Stimulated activated naive CD8-positive, alpha-beta T cell treated with anti-CD3 and anti-CD28 coated beads, Interleukin-15, amount 100 ng/mL, for 72 hours (primary cell): ENCODE measurements at regions not wholly inside any gene's neighbourhood (a gene's known extent, or its start where the extent isn't known, plus 50 kb on each side); places are given as distances from the start of the nearest gene placed in this dataset.

Experiments
- ATAC-seq: fragments of 150-1000 bp; cut with Tn5 transposase; 2 replicates; pipeline ENCODE4 v1.10.0; 2021; ENCODE audit warnings: mild to moderate bottlenecking, moderate library complexity
- DNase-seq, 2 donors: peaks; one replicate each; pipeline ENCODE4 v3.0.0; 2021 to 2022
- H3K27ac Mint-ChIP-seq, 2 donors: one replicate each; pipeline ENCODE4 v1.8.0; 2022; ENCODE audit warnings: mild to moderate bottlenecking in 2 of 2, mixed read lengths in 2 of 2, moderate library complexity in 2 of 2
- H3K27me3 Mint-ChIP-seq: one replicate; pipeline ENCODE4 v1.8.0; 2022; ENCODE audit warnings: mixed read lengths
- H3K4me1 Mint-ChIP-seq: one replicate; pipeline ENCODE4 v1.8.0; 2022; ENCODE audit warnings: mild to moderate bottlenecking, mixed read lengths
- H3K4me3 Mint-ChIP-seq, 2 donors: one replicate each; pipeline ENCODE4 v1.8.0; 2022; ENCODE audit warnings: mild to moderate bottlenecking in 2 of 2, mixed read lengths in 2 of 2, moderate library complexity in 1 of 2
- H3K9me3 Mint-ChIP-seq, 2 donors: one replicate each; pipeline ENCODE4 v1.8.0; 2022; ENCODE audit warnings: mixed read lengths in 2 of 2

DNA sequence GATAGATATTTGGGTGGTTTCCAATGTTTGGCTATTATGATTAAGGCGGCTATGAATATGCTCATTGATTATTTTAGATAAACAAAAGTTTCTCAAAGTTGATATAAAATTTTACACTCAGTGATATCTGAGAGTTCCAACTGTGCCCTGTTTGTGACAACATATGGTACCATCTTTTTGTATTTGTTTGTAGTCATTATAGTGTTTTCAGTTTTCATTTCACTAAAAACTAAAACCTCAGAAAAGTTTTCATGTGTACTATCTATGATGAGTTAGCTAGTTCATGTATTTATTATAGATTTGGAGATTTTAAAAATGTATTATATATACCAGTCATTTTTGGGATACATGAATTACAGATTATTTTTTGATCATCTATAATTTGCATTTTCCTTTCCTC lies 1111.4 kb downstream of the CDH18 start:
- Mint-ChIP-seq H3K27ac (no peak overlapping the region), H3K4me3 (no peak overlapping the region), H3K4me1 (no peaks in the 10 kb centered on the region), H3K9me3 (no peaks in the 10 kb centered on the region), H3K27me3 (no peaks in the 10 kb centered on the region)
- DNase-seq (no peak), ATAC-seq (no peak)

DNA sequence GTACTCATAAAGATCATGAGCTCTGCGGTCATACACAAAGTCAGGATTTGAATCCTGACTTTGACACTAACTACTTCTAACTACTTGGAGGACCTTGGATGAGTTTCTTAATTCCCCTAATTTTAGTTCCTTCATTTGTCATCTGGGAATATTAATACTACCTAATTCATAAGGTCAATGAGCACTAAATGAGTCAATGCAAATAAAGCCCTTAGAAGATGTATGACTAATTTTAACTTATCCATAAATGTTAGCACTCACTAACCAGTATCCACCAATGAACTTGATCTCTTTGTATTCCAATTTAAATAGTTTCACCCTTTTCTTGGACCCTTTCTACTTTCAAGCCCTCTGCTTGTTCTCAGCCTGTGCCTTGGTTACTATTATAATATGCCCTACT lies 1106.4 kb downstream of the CDH18 start:
- no peak for DNase-seq
- Mint-ChIP-seq H3K27ac (no peak overlapping the region), H3K27me3 (no peaks in the 10 kb centered on the region)

DNA sequence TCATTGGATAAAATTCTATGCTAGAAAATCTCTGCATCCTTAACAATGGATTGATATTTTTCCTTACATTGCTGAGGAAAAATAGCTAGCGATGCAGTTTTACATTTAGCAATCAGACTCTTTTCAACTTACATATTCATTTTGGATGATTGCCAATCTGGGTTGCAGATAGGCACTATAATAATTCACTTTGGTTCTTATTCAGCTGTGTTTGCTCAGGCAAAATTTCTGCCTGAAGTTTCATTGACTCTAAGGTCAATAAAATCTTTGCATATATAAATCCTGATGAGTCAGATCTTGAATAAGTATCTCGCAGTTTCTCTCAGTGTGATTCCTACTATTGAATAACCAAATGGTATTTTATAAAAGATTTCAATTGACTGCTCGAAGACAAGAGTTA lies 1105.8 kb downstream of the CDH18 start:
- Mint-ChIP-seq H3K4me1 (no peaks in the 10 kb centered on the region), H3K27ac (no peak overlapping the region), H3K9me3 (peaks cover 0 to 4% of the 10 kb centered on the region in 2 donors), H3K27me3 (no peaks in the 10 kb centered on the region), H3K4me3 (no peak overlapping the region)
- DNase-seq = no peak
- ATAC-seq = no peak

More for the DNA sequence above, 1106.4 kb downstream of the CDH18 start:
- Mint-ChIP-seq H3K9me3 (peaks cover 0 to 4% of the 10 kb centered on the region in 2 donors), H3K4me1 (no peaks in the 10 kb centered on the region), H3K4me3 (no peak overlapping the region)
- no peak for ATAC-seq

DNA sequence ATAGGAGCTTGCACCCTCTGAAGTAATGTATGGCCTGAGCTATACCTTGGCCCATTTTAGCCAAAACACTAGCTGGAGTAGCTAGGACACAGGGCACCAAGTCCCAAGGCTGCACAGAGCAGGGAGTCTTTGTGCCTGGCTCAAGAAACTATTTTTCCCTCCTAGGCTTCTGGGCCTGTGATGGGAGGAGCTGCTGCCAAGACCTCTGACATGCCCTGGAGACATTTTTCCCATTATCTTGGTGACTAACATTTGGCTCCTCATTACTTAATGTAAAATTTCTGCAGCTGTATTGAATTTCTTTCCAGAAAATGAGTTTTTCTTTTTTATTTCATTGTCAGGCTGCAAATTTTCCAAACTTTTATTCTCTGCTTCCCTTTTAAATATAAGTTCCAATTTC lies 1099.2 kb downstream of the CDH18 start:
- no peak overlapping the region for H3K4me3 Mint-ChIP-seq
- H3K27me3 Mint-ChIP-seq = no peaks in the 10 kb centered on the region
- ATAC-seq (no peak), DNase-seq (no peak)
- H3K9me3 Mint-ChIP-seq = peaks cover 8 to 30% of the 10 kb centered on the region in 2 donors
- no peaks in the 10 kb centered on the region for H3K4me1 Mint-ChIP-seq
- H3K27ac Mint-ChIP-seq = no peak overlapping the region

DNA sequence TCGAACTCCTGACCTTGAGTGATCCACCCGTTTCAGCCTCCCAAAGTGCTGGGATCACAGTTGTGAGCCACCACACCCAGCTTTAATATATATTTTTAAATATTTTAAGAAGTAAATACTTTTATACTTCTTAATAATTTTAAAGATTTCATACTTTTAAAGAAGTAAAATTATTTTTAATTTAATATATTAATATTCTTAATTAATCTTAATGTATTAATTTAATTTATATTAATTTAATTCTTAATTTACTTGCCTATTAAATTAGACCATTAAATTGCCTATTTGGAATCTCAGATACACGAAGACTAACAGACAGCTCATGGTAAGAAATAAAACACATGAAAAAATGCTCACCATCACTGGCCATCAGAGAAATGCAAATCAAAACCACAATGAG lies 1087.4 kb downstream of the CDH18 start:
- DNase-seq (no peak), ATAC-seq (no peak)
- Mint-ChIP-seq H3K9me3 (peaks cover 0 to 4% of the 10 kb centered on the region in 2 donors), H3K4me3 (no peak overlapping the region), H3K27me3 (no peaks in the 10 kb centered on the region), H3K4me1 (no peaks in the 10 kb centered on the region), H3K27ac (no peak overlapping the region)

DNA sequence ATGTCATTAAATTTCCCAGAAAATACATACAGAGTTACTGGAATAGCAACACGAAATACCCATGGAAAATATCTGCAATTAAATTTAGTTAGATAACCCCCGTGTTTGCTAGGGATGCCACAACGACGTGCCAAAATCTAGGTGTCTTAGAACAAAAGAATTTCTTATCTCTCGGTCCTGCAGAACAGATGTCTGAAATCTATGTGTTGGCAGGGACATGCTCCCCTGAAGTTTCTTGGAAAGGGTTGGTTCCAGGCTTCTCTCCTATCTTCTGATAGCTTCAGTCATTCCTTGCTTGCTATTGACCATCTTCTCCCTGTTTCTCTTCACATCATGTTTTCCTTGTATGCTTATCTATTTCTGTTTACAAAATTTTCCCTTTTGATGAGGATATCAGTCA lies 1067.0 kb downstream of the CDH18 start:
- Mint-ChIP-seq H3K27me3 (no peaks in the 10 kb centered on the region), H3K4me3 (no peak overlapping the region), H3K9me3 (peaks cover 5 to 14% of the 10 kb centered on the region in 2 donors), H3K4me1 (no peaks in the 10 kb centered on the region), H3K27ac (no peak overlapping the region)
- DNase-seq = no peak
- ATAC-seq = no peak

DNA sequence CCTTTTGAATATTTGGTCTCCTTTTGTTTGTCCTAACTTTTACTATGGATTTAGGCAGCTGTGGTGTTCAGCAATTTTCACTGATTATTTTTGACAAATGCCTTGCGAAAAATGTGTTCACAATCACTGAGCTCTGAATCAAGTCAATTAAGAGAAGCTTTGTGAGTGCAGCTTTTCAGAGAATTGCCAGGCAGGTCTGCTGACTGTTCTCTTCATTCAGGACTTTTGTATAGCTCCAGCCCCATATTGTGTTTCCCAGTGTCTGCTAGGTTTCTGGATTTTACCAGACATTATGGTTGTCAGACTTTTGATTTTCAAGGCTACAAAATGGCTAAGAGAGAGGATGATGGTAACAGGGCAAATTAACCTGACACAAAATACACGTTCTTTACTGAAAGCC lies 1055.9 kb downstream of the CDH18 start:
- H3K27ac Mint-ChIP-seq = no peak overlapping the region
- DNase-seq (no peak), ATAC-seq (no peak)
- no peak overlapping the region for H3K4me3 Mint-ChIP-seq
- H3K27me3 Mint-ChIP-seq = no peaks in the 10 kb centered on the region
- peaks cover 0 to 5% of the 10 kb centered on the region in 2 donors for H3K9me3 Mint-ChIP-seq
- no peaks in the 10 kb centered on the region for H3K4me1 Mint-ChIP-seq

DNA sequence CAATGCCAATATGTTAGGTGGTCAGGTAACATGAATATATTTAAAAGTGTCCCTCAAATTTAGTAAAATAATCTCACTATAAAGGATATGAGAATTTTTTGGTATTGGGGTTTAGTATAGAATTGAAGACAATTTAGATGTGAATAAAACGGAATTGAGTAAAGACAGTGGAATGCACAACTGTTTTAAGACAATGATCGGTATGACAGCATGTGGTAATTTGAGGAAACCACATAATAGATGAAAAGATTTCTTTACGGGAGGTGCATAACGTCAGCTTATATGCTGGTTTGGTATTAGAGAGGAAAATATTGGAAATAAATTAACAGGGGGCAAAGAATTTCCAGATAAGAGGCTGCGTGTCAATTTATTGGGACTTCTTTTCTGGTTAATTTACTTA lies 1043.2 kb downstream of the CDH18 start:
- ATAC-seq (no peak), DNase-seq (no peak)
- Mint-ChIP-seq H3K27ac (no peak overlapping the region), H3K9me3 (peaks cover 7 to 13% of the 10 kb centered on the region in 2 donors), H3K4me3 (no peak overlapping the region), H3K27me3 (no peaks in the 10 kb centered on the region), H3K4me1 (no peaks in the 10 kb centered on the region)

DNA sequence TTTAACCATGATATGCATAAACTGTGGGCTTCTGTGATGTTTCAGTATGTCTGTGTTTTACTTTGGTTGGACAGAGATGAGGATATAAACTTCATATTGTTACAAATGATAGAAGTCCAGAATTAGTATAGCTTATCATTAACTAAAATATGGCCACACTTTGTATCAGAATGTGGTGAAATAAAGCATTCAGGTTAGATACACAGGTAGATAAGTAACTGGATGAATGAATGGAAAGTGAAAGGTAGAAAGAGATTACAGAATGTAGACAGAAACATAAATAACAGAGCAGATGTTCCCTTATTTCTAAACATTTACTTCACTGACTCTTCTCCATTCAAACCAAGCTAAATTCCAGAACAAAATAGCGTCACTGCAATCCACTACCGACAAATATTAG lies 1033.8 kb downstream of the CDH18 start:
- ATAC-seq = no peak
- Mint-ChIP-seq H3K4me1 (no peaks in the 10 kb centered on the region), H3K27me3 (no peaks in the 10 kb centered on the region)

DNA sequence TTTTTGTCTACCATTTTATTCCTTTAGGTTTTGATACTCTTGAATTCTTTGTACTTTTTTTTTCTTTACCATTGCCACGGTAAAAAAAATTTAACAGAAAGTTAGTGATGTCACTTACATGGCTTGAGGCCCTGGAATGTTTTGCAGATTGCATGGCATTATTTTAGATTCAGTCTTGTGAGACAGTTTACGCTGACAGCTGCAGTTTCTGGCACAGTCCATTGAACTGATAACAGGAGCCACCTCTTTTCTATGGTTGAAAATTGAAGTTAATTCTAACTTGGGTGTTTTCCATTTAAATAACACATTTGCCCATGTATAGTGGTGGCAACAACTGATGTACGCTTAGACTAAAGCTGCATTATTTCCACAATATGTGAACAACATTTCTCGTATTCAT lies 1028.5 kb downstream of the CDH18 start:
- Mint-ChIP-seq H3K27ac (no peak overlapping the region), H3K4me3 (no peak overlapping the region), H3K4me1 (no peaks in the 10 kb centered on the region), H3K27me3 (no peaks in the 10 kb centered on the region), H3K9me3 (peaks cover 0 to under 1% of the 10 kb centered on the region in 2 donors)
- DNase-seq (no peak), ATAC-seq (no peak)

More for the DNA sequence above, 1033.8 kb downstream of the CDH18 start:
- DNase-seq = no peak
- H3K4me3 Mint-ChIP-seq = no peak overlapping the region
- H3K9me3 Mint-ChIP-seq = peaks cover 0 to 16% of the 10 kb centered on the region in 2 donors
- no peak overlapping the region for H3K27ac Mint-ChIP-seq

DNA sequence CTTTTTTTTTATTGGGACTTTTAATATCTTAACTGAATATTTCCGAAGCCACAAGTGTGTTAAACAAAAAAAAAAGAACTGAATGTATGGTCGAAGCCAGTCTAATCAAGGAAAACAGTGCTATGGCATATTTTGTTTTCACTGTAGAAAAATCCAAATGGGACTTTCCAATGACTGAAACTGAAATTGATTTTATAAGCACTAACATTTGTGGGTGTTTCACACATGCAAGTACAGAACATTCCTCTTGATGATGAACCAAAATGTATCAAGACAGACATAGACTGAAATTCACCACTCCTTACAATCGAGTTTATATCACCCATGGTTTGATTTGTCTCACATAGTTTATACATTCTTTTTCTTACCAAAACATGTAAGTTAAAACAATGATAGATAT lies 1026.8 kb downstream of the CDH18 start:
- H3K4me3 Mint-ChIP-seq = no peak overlapping the region
- H3K27ac Mint-ChIP-seq = no peak overlapping the region
- ATAC-seq = no peak
- DNase-seq = no peak
- no peaks in the 10 kb centered on the region for H3K27me3 Mint-ChIP-seq
- H3K4me1 Mint-ChIP-seq = no peaks in the 10 kb centered on the region
- H3K9me3 Mint-ChIP-seq = peaks cover 0 to 8% of the 10 kb centered on the region in 2 donors

DNA sequence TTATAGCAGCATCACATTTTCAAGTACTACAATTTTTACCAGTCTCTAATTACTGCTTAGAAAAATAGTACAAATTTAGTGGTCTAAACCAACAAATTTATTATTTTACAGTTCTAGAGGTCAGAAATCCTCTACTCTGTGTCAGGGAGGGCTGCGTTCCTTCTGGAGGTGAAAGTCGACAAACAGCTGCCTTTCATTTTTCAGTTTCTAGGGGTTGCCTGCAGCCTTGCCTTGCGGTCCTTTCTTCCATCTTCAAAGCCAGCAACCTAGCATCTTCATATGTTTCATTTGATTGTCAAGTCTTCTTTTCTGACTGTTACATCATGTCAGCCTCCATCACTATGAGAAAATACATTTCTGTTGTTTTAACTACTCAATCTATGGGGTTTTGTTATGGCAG lies 1022.1 kb downstream of the CDH18 start:
- no peaks in the 10 kb centered on the region for H3K27me3 Mint-ChIP-seq
- DNase-seq = no peak
- no peak overlapping the region for H3K27ac Mint-ChIP-seq
- H3K4me3 Mint-ChIP-seq = no peak overlapping the region
- no peaks in the 10 kb centered on the region for H3K4me1 Mint-ChIP-seq
- no peak for ATAC-seq
- peaks cover 0 to 8% of the 10 kb centered on the region in 2 donors for H3K9me3 Mint-ChIP-seq

DNA sequence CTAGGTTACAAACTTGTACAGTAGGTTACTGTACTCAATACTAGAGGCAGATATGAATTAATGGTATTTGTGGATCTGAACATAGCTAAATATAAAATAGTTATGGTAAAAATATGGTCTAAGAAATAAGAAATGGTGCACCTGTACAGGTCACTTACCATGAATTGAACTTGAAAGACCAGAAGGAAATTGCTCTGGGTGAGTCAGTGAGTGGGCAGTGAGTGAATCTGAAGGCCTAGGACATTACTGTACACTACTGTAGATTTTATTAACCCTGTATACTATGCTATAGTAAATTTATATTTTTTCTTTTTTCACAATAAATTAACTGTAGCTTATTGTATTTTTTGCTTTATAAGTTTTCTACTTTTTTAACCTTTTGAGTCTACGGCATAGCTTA lies 1020.4 kb downstream of the CDH18 start:
- Mint-ChIP-seq H3K27me3 (no peaks in the 10 kb centered on the region), H3K4me1 (no peaks in the 10 kb centered on the region), H3K4me3 (no peak overlapping the region), H3K9me3 (peaks cover 0 to 8% of the 10 kb centered on the region in 2 donors), H3K27ac (no peak overlapping the region)
- DNase-seq = no peak
- ATAC-seq = no peak

DNA sequence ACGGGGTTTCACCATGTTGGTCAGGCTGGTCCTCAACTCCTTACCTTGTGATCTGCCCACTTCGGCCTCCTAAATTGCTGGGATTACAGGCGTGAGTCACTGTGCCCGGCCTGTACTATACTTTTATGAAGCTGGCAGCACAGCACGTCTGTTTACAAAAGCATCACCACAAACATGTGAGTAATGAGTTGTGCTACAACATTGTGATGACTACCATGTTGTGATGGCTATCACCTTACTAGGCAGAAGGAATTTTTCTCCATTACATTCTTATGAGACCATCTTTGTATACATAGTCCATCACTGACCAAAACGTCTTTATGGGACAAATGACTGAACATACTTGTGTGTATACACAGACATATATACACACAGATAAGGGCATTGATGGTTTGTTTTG lies 1019.0 kb downstream of the CDH18 start:
- Mint-ChIP-seq H3K4me1 (no peaks in the 10 kb centered on the region), H3K27ac (no peak overlapping the region), H3K4me3 (no peak overlapping the region), H3K9me3 (peaks cover 0 to 8% of the 10 kb centered on the region in 2 donors), H3K27me3 (no peaks in the 10 kb centered on the region)
- no peak for DNase-seq
- no peak for ATAC-seq

DNA sequence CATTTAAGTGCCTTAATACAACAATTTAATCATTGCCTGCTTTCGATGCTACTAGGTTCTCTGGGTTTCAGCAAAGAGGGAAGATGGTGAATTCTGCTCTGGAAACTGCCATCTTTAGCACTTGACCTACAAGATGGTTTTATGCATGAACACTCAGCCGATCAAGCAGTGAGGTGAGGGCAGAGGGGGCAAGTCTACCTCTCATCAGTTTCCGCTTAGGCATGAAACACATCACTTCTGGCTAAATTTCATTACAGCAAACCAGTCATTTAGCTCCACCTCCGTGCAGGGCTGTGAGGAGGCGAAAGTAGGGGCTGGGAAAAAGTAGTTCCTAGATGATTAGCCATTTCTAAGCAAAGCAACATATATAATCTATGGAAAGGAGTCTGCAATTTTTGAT lies 1018.0 kb downstream of the CDH18 start:
- Mint-ChIP-seq H3K27ac (no peak overlapping the region), H3K4me3 (no peak overlapping the region), H3K27me3 (no peaks in the 10 kb centered on the region), H3K4me1 (no peaks in the 10 kb centered on the region), H3K9me3 (peaks cover 0 to 3% of the 10 kb centered on the region in 2 donors)
- no peak for DNase-seq
- ATAC-seq = no peak

DNA sequence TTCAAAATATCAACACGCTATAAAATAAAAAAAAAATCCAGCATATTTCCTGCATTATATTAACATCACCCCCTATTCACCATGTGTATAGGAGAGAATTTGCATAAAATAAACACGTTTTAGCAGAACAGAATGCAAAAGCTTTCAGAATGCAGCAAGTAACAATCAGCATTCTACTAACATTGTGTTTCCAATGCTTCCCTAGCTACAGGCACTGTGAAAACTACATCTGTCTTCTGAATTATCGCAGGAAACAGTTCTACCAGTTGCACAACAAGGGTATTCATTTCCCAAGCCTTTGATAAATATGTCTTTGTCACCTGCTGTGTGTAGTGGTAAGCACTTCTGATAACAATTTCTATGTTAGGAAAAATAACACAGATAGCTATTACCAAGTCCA lies 1015.8 kb downstream of the CDH18 start:
- ATAC-seq (no peak), DNase-seq (no peak)
- Mint-ChIP-seq H3K27ac (no peak overlapping the region), H3K9me3 (no peaks in the 10 kb centered on the region), H3K4me3 (no peak overlapping the region), H3K27me3 (no peaks in the 10 kb centered on the region), H3K4me1 (no peaks in the 10 kb centered on the region)

DNA sequence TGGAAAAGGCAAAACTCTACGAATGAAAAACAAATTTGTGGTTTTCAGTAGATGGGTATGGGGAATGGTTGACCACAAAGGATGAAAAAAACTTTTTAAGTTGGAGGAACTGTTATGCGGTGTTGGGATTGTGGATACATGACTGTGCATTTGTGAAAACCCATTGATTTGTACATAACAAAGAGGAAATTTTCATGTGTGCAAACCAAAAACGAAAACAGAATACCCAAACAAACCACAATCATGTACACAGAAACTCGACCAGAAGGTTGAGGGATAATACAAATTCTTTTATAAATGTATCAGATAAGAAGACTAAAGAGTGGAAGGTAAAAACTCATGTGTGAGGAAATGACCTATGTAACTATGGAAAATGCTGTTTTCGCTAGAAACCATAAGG lies 1012.4 kb downstream of the CDH18 start:
- no peaks in the 10 kb centered on the region for H3K4me1 Mint-ChIP-seq
- no peak for DNase-seq

More for the DNA sequence above, 1012.4 kb downstream of the CDH18 start:
- peaks cover 0 to 7% of the 10 kb centered on the region in 2 donors for H3K9me3 Mint-ChIP-seq
- no peak overlapping the region for H3K27ac Mint-ChIP-seq
- H3K27me3 Mint-ChIP-seq = no peaks in the 10 kb centered on the region
- ATAC-seq = no peak
- no peak overlapping the region for H3K4me3 Mint-ChIP-seq
